GM19193 (cell line): ENCODE measurements at regions not wholly inside any gene's neighbourhood (a gene's known extent, or its start where the extent isn't known, plus 50 kb on each side); places are given as distances from the start of the nearest gene placed in this dataset.

Experiments
- POLR2A ChIP-seq: IDR thresholded peaks from 4 replicates; pipeline ENCODE4 v1.6.1; 2011; ENCODE audit not compliant: insufficient read depth, insufficient read length; ENCODE audit errors: extremely low read depth

- TF ChIP-seq POLR2A, result no peak
These were observed 598.0 kb upstream of the API5 start for GRCh38 chr11:42713753-42714152.

DNA sequence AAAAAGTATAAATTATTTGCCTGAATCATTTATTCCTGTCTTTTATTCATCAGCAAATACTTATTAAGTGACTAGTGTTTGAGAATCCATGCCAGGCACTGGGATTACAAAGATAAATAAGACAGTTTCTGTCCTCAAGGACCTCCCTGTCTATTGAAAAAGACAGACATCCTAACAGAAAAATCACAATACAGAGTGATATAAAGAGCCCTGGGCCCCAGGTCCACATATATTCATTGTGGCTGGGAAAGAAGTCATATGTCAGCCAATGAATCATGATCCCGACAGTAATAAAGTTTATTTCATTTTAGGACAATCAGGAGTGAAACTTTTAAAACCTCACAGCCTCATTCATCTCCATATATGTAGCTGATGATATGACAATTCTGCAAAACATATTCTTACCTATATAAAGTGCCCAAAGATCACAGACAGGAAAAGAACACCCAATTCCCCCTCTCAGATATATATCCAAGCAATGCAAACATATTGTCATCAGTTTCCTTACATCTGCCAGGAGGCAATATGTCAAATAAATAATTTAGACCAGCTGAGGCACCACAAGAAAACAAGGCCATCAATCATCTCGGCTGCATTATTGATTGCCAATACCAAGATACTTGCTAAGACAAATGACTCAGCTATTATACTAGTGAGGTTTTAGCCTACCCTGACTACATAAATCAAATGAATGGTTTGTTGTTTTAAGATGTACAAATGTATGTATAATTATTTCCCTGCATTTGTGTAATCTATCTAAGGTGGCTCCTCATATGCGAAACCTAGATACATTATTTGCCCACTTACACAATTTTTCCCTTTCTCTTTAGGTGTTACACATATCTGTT lies 590.9 kb upstream of the API5 start:
- no peak for TF ChIP-seq POLR2A

DNA sequence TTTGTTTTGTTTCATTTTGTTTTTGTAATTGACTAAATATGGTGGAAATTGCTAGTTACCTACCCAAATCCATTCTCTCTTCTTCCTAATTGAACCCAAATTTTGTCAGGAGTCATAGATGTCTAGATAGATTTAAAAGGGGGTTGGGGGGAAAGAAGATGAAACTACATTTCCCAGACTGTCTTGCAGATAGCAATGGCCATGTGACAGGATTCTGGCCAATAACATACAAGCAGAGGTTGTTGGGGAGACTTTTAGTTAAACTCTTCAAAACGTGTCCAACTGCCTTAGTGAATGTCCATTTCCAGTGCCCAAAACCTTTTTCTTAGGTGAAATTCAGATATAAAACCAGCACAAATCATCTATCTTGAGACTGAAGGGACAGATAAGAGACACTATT lies 583.9 kb upstream of the API5 start:
- TF ChIP-seq POLR2A, result no peak

DNA sequence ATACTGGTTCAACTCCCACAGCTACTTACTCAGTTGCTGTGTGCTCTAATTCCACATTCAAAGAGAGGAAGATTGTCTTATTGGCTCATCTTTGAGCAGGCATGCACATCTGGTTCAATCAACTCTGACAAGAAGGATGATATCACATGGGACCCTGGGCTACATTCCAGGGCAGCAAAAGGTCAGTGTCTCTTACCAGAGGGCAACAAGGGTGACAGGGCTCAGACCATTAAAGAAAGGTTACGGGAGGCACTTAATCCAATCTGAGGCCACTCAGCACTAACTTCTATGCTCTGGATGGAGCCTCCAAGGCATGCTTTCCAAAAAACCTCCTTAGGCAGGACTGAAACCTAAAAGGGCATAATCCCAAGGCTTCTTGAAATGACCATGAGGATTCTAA lies 549.4 kb upstream of the API5 start:
- TF ChIP-seq POLR2A, result no peak

- no peak for TF ChIP-seq POLR2A
These were observed 546.9 kb upstream of the API5 start for GRCh38 chr11:42764936-42765335.

DNA sequence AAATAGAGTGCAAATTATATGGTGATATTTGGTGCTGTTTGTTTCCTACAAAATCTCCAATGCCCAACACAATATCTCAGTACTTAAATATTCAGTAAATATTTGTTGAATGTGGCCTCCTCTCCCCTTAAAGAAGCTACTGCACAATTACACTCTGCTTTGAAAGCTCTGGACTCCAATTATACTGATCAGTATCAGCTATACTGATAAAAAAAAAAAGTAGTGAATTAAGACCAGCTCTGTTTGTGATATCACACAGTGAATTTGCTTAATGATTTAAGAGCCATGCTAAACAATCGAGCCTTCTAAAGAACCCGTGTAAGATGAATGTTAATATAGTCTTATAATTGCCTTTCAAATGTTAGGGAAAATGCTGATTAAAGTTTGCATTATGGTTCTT lies 543.2 kb upstream of the API5 start:
- no peak for TF ChIP-seq POLR2A

DNA sequence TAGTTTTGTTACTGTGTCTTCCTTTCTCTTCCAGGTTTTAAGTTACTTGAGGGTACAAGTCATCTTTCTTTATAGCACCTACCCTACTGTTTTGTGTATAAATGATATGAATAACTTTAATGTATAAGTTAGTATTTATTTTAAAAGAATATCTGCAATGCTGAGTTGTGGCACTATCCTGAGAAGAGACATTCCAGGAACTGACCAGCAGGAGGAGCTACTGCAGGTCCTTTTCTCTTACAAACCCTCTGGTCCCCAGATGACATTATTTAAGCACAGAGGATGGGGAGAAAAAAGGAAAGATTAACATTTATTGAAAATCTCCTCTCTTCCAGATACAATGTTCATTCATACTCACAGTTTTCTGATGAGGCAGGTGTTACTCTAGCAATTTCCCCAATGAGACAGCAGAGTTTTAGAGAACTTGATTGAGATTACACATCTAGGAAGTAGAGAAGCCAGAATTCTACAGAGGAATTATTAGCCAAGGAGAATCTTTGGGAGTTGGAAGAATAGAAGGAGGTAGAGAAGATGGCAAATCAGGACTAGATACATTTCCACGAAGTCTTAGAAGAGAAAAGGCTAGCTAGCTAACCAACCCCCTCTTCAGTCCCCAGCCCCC lies 541.2 kb upstream of the API5 start:
- no peak for TF ChIP-seq POLR2A

DNA sequence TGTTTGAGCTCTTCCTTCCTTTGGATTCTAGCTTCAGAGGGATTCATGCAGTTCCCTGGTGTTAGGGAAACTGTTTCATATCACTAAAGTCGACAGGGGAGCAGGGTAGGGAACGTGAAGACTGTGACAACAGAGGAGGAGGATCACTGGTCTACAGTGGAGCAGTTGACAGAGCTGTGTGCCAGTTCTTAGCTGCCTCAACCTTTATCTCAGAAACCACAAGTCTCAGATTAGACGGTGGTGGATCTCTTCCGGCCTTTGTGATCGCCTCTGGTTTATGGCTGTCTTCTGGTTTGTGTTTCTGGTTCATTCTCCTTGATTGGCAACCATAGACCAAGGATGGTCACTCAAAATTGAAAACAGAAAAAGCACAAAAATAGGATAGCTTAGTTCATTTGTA lies 538.9 kb upstream of the API5 start:
- no peak for TF ChIP-seq POLR2A

- no peak for TF ChIP-seq POLR2A
These were observed 538.1 kb upstream of the API5 start for GRCh38 chr11:42773729-42774128.

GRCh38 chr11:42774567-42774966 lies 537.2 kb upstream of the API5 start:
- TF ChIP-seq POLR2A, result no peak

GRCh38 chr11:42777776-42778175 lies 534.0 kb upstream of the API5 start:
- TF ChIP-seq POLR2A, result no peak

DNA sequence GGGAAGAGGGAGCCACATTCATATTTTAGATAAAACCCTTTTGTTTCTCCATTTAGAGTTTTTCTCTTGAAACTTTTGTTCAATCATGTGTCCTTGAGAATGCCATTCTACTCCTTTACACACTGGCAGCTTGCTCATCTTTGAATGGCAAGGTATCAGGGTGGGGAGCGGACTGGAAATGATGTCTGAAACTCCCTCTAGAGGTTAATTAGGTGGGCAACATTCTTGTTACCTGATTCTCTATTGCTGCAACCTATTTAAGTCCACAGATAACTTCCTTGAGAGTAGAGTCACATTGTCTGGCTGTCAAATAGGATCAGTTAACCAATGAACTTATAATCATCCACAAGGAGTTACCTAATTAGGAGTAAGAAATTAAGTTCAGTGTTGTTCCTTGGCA lies 533.6 kb upstream of the API5 start:
- TF ChIP-seq POLR2A, result no peak

DNA sequence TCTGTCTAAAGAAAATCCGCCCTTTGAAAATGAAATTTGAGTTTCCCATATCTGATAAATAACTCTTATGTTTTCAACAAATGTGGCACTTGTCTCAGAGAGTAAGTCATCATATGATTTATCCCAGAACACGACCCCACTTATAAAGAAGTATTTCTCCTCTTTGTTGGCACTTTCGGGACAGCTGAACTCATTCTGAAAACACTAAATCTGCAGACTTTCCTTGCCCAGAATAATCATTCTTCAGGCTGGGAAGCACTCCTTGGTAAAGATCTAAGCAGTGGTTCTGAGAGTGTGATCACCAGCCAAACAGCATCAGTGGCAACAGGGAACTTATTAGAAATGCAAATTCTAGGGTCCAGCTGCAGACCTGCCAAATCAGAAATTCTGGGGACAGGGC lies 532.2 kb upstream of the API5 start:
- no peak for TF ChIP-seq POLR2A

DNA sequence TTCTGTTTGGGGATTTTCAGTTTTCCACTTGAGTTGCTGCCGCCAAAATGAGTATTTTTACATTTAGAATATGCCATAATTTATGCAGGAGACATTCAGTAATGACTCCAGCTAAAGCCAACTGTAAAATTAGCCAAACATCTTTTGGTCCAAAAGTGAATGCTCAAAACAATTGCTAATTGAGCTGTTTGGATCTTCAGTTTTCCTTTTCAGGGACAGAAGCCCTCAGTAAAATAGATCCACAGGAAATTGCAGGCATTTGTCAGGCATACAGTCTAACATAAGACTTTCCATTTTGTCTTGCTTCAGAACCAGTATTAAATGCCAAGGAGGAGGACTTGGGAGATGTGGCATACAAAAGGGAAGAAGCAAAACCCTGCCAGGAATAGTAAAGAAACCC lies 524.8 kb upstream of the API5 start:
- no peak for TF ChIP-seq POLR2A

- TF ChIP-seq POLR2A, result no peak
These were observed 511.8 kb upstream of the API5 start for GRCh38 chr11:42800041-42800440.

DNA sequence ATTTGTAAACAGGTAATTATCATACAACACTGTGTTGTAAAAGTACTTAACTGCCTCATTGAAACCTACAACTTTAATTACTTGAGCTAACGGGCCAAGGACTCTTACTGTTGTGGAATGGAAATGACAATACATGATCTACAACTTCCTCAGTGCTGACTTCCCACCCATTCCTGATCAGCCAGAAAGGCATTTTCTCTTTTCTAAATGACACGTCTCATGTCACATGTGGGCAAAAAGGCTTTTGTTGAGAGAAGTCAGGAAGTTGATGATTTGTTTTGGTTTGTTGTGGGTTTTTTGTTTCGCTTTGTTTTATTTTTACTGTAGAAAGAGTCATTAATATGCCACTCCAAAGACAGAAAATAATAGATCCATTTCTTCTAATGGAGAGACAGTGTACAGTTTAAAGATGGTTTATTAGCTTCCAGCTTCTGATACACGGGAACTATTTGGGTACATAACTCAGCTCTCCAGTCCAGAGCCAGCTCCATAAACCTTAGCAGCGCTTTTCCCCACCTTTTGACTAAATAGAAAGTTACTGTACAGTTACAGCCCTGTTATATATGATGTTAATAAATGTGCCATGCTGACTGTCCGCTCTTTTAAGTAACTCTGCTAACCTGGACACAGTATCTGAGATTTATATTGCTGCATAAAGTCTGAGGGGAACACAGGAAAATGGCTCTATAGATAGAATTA lies 509.4 kb upstream of the API5 start:
- no peak for TF ChIP-seq POLR2A
